NCI-H345 (cell line): ENCODE measurements at regions not wholly inside any gene's neighbourhood (a gene's known extent, or its start where the extent isn't known, plus 50 kb on each side); places are given as distances from the start of the nearest gene placed in this dataset.
"Not testable (repeated sequence)": the region's sequence is repeated elsewhere in the genome, so short reads cannot be mapped to it uniquely, and the experiment has no call there.

Experiments used
- DNase-seq: peaks from one replicate; lab custom pipeline; 2025; lab: John Stamatoyannopoulos, UW

DNA sequence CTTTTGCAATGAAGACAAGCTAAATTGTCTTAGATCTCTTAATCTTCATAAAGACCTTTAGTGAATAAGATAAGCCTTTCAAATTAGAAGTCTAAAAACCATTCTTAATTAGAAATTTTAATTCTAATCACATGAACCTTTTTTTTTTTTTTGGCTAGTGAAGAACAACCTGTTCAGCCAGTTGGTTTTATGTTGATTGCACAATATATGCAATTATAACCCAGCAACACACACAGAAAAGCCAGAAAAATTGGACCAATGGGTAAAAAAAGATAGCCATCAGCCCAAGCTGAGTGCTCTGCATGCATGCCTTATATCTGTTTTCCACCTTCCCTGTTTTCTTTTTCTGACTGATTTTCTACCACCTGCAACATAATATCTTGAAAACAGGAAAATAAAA lies 252.2 kb downstream of the SYT10 start:
- DNase-seq: no peak

DNA sequence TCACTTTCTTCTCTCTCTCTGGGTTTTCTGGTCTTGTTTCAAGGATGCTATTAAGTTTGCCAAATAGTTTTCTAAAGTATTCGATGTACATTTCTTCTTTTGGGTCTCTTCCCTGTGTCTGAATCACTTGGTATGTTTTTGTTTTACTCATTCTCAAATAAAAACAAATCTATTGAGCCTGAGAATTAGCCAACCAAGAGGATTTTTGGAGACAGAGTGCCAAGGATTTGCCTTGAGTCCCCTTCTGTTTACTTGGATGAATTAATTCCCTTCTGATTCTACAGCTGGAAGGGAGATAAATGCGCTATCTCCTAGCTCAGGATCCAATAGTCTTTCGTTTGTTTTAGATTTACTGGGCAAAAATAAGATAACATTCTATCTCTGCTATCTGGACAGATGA lies 255.5 kb downstream of the SYT10 start:
- DNase-seq: no peak

DNA sequence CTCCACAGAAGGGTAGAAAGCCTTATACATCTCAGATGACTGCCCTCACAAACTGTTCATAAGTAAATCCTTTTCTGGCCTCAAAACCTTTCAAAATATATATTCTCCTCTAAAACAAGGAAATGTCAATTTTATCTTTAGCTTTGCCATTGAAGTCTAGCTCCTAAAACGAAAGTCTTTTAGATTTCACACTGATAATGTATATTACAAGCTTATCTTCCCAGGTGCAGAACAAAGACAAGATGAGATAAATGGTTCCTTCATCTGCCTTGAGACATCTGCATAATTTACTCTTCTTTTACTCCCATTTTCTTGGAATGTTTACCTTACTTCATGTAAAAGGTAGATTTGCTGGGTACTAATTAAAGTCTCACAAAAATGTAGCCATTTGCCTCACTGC lies 257.1 kb downstream of the SYT10 start:
- no peak for DNase-seq

- DNase-seq: no peak
Measured at GRCh38 chr12:33180918-33181317, 258.7 kb downstream of the SYT10 start.

GRCh38 chr12:33166260-33166659 lies 269.7 kb upstream of the PKP2 start:
- not testable (repeated sequence) for DNase-seq

- DNase-seq: no peak
Measured at GRCh38 chr12:33156042-33156441, 259.5 kb upstream of the PKP2 start.

DNA sequence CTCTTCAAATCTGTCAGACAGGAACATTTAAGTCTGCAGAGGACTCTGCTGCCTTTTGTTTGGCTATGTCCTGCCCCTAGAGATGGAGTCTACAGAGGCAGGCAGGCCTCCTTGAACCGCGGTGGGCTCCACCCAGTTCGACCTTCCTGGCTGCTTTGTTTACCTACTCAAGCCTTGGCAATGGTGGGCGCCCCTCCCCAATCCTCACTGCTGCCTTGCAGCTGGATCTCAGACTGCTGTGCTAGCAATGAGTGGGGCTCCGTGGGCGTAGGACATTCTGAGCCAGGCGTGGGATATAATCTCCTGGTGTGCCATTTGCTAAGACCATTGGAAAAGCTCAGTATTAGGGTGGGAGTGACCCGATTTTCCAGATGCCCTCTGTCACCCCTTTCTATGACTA lies 250.7 kb upstream of the PKP2 start:
- DNase-seq: not testable (repeated sequence)

DNA sequence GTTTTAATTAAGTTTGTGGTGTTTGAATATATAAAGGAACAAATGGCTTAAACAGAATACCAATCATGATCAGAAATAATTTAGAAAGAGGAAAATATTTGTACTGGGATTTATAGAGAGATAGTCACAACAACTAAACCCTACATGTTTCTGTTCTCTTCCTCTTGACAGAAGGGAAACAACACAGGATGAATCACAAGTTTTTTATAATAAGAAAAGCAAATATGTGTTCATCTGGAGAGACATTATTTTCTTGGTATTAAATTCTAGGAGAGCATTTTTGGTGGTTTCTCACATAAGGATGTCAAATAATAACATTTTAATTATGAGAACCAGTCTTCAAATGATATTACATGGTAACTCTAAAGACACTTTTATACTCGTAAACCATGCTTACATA lies 232.9 kb upstream of the PKP2 start:
- no peak for DNase-seq

- DNase-seq: no peak
Measured at GRCh38 chr12:33125755-33126154, 229.2 kb upstream of the PKP2 start.

GRCh38 chr12:33116284-33116683 lies 219.7 kb upstream of the PKP2 start:
- DNase-seq: no peak

GRCh38 chr12:33115716-33116115 lies 219.1 kb upstream of the PKP2 start:
- DNase-seq: no peak

GRCh38 chr12:33111850-33112249 lies 215.3 kb upstream of the PKP2 start:
- DNase-seq: no peak

DNA sequence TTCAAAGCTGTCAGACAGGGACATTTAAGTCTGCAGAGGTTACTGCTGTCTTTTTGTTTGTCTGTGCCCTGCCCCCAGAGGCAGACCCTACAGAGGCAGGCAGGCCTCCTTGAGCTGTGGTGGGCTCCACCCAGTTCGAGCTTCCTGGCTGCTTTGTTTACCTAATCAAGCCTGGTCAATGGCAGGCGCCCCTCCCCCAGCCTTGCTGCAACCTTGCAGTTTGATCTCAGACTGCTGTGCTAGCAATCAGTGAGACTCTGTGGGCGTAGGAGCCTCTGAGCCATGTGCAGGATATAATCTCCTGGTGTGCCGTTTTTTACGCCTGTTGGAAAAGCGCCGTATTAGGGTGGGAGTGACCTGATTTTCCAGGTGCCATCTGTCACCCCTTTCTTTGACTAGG lies 211.2 kb upstream of the PKP2 start:
- not testable (repeated sequence) for DNase-seq

GRCh38 chr12:33093534-33093933 lies 197.0 kb upstream of the PKP2 start:
- DNase-seq: no peak

DNA sequence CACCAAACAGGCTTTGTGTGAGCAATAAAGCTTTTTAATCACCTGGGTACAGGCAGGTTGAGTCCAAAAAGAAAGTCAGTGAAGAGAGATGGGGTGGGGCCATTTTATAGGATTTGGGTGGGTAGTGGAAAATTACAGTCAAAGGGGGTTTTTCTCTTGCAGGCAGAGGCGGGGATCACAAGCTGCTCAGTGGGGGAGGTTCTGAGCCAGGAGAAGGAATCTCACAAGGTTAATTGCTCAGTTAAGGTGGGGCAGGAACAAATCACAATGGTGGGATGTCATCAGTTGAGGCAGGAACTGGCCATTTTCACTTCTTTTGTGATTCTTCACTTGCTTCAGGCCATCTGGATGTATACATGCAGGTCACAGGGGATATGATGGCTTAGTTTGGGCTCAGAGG lies 191.3 kb upstream of the PKP2 start:
- not testable (repeated sequence) for DNase-seq

DNA sequence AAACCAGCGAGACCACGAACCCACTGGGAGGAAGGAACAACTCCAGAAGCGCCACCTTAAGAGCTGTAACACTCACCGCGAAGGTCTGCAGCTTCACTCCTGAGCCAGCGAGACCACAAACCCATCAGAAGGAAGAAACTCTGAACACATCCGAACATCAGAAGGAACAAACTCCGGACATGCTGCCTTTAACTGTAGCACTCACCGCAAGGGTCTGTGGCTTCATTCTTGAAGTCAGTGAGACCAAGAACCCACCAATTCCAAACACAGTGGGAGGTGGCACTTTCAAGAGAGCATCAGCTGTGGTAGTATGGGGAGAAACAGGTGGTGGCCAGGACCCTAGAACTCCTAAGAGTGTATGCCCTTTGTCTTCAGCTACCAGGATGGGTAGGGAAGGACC lies 179.8 kb upstream of the PKP2 start:
- DNase-seq: not testable (repeated sequence)

DNA sequence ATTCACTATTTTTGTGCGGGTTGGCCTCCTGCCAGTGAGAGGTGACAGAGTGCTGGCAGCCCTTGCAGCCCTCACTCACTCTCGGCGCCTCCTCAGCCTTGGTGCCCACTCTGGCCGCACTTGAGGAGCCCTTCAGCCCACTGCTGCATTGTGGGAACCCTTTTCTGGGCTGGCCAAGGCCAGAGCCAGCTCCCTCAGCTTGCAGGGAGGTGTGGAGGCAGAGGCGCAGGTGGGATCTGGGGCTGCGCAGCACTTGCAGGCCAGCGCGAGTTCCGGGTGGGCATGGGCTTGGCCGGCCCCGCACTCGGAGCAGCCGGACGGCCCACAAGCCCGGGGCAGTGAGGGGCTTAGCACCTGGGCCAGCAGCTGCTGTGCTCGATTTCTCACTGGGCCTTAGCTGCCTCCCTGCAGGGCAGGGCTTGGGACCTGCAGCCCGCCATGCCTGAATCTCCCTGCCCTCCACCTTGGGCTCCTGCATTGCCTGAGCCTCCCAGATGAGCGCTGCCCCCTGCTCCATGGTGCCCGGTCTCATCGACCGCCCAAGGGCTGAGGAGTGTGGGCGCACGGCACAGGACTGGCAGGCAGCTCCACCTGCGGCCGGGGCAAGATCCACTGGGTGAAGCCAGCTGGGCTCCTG lies 178.7 kb upstream of the PKP2 start:
- DNase-seq: not testable (repeated sequence)

DNA sequence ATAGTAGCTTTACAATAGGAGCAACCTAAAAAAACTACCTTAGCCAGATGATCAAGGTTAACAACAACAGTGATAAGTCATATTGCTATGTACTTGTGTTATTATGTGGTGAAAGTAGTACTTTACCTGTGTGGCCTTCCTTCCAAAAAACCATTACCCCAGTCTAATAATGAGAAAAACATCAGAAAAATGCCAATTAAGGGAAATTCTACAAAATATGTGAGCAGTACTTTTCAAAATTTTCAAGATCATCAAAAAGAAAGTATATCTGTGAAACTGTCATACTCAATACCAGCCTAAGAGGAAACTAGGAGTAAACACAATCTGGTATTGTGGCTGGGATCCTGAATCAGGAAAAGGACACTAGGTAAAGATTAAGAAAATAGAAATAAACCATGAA lies 165.3 kb upstream of the PKP2 start:
- no peak for DNase-seq

DNA sequence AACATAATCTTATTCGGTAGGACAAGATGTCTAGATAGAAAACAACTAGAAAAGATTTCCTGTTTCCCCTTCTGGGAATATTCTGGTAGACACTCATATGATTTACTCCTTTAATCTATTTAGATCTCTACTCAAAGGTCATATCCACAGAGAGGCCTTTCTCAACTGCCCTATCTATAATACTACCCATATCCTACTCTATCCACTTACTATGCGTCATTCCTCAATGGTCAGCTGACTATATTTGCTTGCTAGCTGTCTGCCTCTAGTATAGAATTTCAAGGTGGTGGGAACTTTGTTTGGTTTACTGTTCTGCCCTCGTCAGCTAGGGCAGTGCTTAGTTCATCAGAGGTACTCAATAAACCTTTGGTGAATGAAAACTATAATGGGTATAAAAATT lies 157.8 kb upstream of the PKP2 start:
- no peak for DNase-seq

DNA sequence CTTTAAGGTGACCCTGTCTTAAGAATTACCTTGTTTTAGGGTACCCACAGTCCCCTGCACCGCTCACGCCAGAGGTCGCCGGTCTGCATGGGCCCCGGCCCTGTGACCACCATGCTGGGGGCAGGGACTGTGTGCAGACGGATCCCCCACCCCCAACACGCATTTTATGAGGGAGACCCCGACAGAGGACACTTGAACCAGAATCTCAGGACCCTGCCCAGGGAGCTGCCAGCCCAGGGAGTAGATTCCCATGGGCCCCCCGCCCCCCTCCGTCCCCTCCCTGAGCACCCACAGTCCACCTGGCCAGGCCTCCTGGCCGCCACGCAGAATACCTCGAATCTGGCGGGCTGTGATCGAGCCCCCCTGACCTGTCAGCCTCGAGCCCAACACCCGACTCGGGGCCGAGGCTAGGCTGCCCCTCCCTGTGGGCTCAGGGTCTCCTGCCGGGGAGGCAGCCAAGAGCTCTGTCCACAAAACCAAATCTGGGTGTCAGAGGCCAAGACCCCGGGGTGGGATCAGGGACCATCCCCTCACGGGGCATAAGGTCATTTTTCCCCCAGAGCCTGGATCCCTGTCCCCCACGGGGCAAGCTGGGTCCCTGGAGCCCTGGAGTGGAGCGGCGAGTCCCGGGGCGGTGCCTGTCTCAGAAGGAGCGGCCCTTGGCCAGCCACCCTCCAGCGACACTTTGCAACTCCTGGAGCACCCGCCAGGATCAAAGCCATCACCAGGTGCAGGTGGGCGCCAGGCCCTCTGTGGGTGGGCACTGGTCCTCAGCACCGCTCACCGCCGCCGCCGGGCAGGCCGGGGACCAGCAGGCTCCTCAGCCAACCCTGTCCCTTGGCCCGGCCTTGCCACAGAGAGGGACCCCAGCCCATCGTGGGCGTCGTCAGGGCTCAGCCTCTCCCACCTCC lies 155.8 kb upstream of the PKP2 start:
- no peak for DNase-seq

GRCh38 chr12:33047666-33048065 lies 151.1 kb upstream of the PKP2 start:
- DNase-seq: no peak

DNA sequence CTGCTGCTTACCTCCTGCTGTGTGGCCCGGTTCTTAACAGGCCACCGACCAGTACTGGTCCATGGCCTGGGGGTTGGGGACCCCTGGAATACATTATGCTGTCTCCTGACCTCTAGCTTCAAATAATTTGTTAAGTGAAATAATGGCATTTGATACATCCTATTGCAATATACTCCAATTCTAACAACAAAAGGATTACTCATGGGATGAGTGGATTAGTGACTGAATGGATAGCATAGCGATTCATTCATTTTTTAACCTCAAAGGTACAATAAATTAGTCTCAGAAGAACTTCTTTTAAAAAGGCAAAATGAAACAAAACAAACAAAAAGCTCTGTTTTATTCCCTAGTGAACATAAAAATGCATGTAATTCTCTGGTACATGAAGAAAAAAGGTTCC lies 147.9 kb upstream of the PKP2 start:
- DNase-seq: no peak

- DNase-seq: no peak
Measured at GRCh38 chr12:33041562-33041961, 145.0 kb upstream of the PKP2 start.

DNA sequence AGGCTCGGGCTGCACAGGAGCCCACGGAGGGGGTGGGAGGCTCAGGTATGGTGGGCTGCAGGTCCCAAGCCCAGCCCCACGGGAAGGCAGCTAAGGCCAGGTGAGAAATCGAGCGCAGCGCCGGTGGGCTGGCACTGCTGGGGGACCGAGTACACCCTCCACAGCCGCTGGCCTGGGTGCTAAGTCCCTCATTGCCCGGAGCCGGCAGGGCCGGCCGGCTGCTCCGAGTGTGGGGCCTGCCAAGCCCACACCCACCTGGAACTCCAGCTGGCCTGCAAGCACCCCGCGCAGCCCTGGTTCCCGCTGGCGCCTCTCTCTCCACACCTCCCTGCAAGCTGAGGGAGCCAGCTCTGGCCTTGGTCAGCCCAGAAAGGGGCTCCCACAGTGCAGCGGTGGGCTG lies 137.4 kb upstream of the PKP2 start:
- DNase-seq: not testable (repeated sequence)
